ENCODE measurements at regions not wholly inside any gene's neighbourhood (a gene's known extent, or its start where the extent isn't known, plus 50 kb on each side); places are given as distances from the start of the nearest gene placed in this dataset.

- TF ChIP-seq POLR2A (IDR thresholded peaks at IDR 0.05; ENCODE audit: low read length) (no peak), GATA1 (IDR thresholded peaks at IDR 0.05; ENCODE audit: low read depth, low read length) (no peak)
These were observed 121.2 kb downstream of the MTERF1 start for GRCh38 chr7:91759205-91759863.
